Right lobe of liver (tissue), 4 donors: ENCODE measurements at regions not wholly inside any gene's neighbourhood (a gene's known extent, or its start where the extent isn't known, plus 50 kb on each side); places are given as distances from the start of the nearest gene placed in this dataset.

Experiments
- POLR2A ChIP-seq: fragments of 450-650 bp; IDR thresholded peaks from one replicate; pipeline ENCODE4 v1.6.1; 2017; ENCODE audit warnings: antibody characterized with exemption, mild to moderate bottlenecking
- TF ChIP-seq, protein P1 (sequence below), 4 donors: fragments of 200-600 bp in 3 of 4; fragments of 450-650 bp in 1 of 4; IDR thresholded peaks; one replicate each; pipeline versions ENCODE4 v1.5.1 to v1.8.0; 2016 to 2022; ENCODE audit warnings: antibody characterized with exemption in 4 of 4, mild to moderate bottlenecking in 2 of 4
- donor health status: DM: no; HTN: no; CAD: no.
- donor health status: DM: no; HTN: no; CAD: no.
- donor health status: DM: no; HTN: yes; CAD: no.

DNA sequence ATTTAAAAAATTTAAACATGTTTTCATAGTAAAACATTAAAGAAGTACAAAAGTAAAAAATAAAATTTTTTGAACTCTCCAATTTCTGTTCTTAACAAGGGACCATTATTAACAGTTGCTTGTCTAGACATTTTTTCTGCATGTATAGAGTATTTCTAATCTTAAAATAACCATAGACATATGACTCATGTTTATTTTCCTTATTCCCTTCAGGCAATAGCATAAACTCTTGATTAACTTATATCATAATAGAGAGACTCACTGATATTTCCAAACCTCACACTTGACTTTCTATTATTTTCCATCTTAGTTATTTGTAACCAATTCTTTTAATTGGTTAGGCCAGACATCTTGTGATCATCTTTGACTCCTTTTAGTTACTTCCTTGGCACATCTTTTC is 325.6 kb upstream of the SOX14 start:
- TF ChIP-seq, protein P1, sequence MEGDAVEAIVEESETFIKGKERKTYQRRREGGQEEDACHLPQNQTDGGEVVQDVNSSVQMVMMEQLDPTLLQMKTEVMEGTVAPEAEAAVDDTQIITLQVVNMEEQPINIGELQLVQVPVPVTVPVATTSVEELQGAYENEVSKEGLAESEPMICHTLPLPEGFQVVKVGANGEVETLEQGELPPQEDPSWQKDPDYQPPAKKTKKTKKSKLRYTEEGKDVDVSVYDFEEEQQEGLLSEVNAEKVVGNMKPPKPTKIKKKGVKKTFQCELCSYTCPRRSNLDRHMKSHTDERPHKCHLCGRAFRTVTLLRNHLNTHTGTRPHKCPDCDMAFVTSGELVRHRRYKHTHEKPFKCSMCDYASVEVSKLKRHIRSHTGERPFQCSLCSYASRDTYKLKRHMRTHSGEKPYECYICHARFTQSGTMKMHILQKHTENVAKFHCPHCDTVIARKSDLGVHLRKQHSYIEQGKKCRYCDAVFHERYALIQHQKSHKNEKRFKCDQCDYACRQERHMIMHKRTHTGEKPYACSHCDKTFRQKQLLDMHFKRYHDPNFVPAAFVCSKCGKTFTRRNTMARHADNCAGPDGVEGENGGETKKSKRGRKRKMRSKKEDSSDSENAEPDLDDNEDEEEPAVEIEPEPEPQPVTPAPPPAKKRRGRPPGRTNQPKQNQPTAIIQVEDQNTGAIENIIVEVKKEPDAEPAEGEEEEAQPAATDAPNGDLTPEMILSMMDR (IDR thresholded peaks at IDR 0.05): no peak
- TF ChIP-seq POLR2A: no peak
